Neural cell (in vitro differentiated cells): ENCODE measurements at regions not wholly inside any gene's neighbourhood (a gene's known extent, or its start where the extent isn't known, plus 50 kb on each side); places are given as distances from the start of the nearest gene placed in this dataset.

Source experiments
- H2AFZ ChIP-seq: fragments of 200-600, 300-800 bp; sonication (generic), shearing (Covaris generic); 2 replicates; pipeline ENCODE4 v1.6.0; 2014; ENCODE audit warnings: low read depth, mild to moderate bottlenecking, antibody characterized with exemption, low read length, moderate library complexity
- H3F3A ChIP-seq: fragments of 200-600 bp; shearing (Covaris generic); 2 replicates; pipeline ENCODE4 v1.6.1; 2016; ENCODE audit warnings: mild to moderate bottlenecking, moderate library complexity, mixed read lengths, antibody characterized with exemption, low read length; ENCODE audit not compliant: insufficient read depth, poor library complexity, severe bottlenecking
- H3K27ac ChIP-seq: fragments of 200-600, 300-800 bp; sonication (generic), shearing (Covaris generic); 2 replicates; pipeline ENCODE4 v1.5.1; 2014; ENCODE audit warnings: mild to moderate bottlenecking, low read length, moderate library complexity
- H3K27me3 ChIP-seq: fragments of 300-800, 200-600 bp; sonication (generic), shearing (Covaris generic); 2 replicates; pipeline ENCODE4 v1.6.0; 2014; ENCODE audit warnings: mild to moderate bottlenecking, low read depth, low read length, moderate library complexity; ENCODE audit not compliant: insufficient read depth
- H3K36me3 ChIP-seq: fragments of 300-800, 200-600 bp; sonication (generic), shearing (Covaris generic); 2 replicates; pipeline ENCODE4 v1.5.1; 2014; ENCODE audit warnings: mild to moderate bottlenecking, antibody characterized with exemption, low read length, moderate library complexity; ENCODE audit not compliant: insufficient read depth
- H3K4me2 ChIP-seq: fragments of 300-800, 200-600 bp; sonication (generic), shearing (Covaris generic); 2 replicates; pipeline ENCODE4 v1.6.0; 2014; ENCODE audit warnings: mild to moderate bottlenecking, low read length
- H3K4me3 ChIP-seq: fragments of 300-800, 200-600 bp; sonication (generic), shearing (Covaris generic); 2 replicates; pipeline ENCODE4 v1.5.1; 2014; ENCODE audit warnings: mild to moderate bottlenecking, low read length, moderate library complexity
- H3K79me2 ChIP-seq: fragments of 200-600 bp; shearing (Covaris generic); replicated peaks from 2 replicates; pipeline ENCODE4 v1.6.0; 2014; ENCODE audit warnings: mild to moderate bottlenecking, low read length, moderate library complexity; ENCODE audit not compliant: insufficient read depth
- H3K9ac ChIP-seq: fragments of 300-800, 200-600 bp; sonication (generic), shearing (Covaris generic); 2 replicates; pipeline ENCODE4 v1.6.1; 2016; ENCODE audit warnings: mild to moderate bottlenecking, low read length, mixed read lengths
- H3K9me2 ChIP-seq: fragments of 200-600 bp; shearing (Covaris generic); 2 replicates; pipeline ENCODE4 v1.6.1; 2016; ENCODE audit warnings: mild to moderate bottlenecking, low read length, mixed read lengths; ENCODE audit not compliant: insufficient read depth
- H3K9me3 ChIP-seq: fragments of 200-600, 300-800 bp; sonication (generic), shearing (Covaris generic); 2 replicates; pipeline ENCODE4 v1.6.1; 2016; ENCODE audit warnings: mild to moderate bottlenecking, mixed run types, low read length, moderate library complexity, mixed read lengths
- H4K20me1 ChIP-seq: fragments of 200-600 bp; shearing (Covaris generic); 2 replicates; pipeline ENCODE4 v1.6.1; 2016; ENCODE audit warnings: mild to moderate bottlenecking, mixed run types; ENCODE audit not compliant: insufficient read depth
- CTCF ChIP-seq: fragments of 450-650 bp; IDR thresholded peaks from 2 replicates; pipeline ENCODE4 v1.5.1; 2014; ENCODE audit warnings: antibody characterized with exemption, mild to moderate bottlenecking, moderate library complexity; ENCODE audit not compliant: poor library complexity, severe bottlenecking
- EP300 ChIP-seq: fragments of 450-650 bp; conservative IDR thresholded peaks from 2 replicates; pipeline ENCODE4 v1.6.1; 2014; ENCODE audit warnings: antibody characterized with exemption, mild to moderate bottlenecking, moderate library complexity; ENCODE audit not compliant: poor library complexity, severe bottlenecking
- EZH2 ChIP-seq: fragments of 200-600, 300-800 bp; shearing (Covaris generic), sonication (generic); IDR thresholded peaks from 2 replicates; pipeline ENCODE4 v1.6.1; 2014; ENCODE audit warnings: antibody characterized with exemption, low read length, borderline replicate concordance, mild to moderate bottlenecking; ENCODE audit not compliant: insufficient read depth, poor library complexity, severe bottlenecking
- MXI1 ChIP-seq: fragments of 450-650 bp; conservative IDR thresholded peaks from 2 replicates; pipeline ENCODE4 v1.6.1; 2014; ENCODE audit warnings: antibody characterized with exemption, mild to moderate bottlenecking; ENCODE audit not compliant: poor library complexity, severe bottlenecking
- POLR2AphosphoS5 ChIP-seq: IDR thresholded peaks from 2 replicates; pipeline ENCODE4 v1.6.1; 2012
- RAD21 ChIP-seq: fragments of 450-650 bp; conservative IDR thresholded peaks from 2 replicates; pipeline ENCODE4 v1.6.1; 2014; ENCODE audit warnings: antibody characterized with exemption, mild to moderate bottlenecking, moderate library complexity
- REST ChIP-seq: IDR thresholded peaks from 2 replicates; pipeline ENCODE4 v1.6.1; 2012; ENCODE audit warnings: borderline replicate concordance
- SMC3 ChIP-seq: fragments of 450-650 bp; conservative IDR thresholded peaks from 2 replicates; pipeline ENCODE4 v1.6.1; 2014; ENCODE audit warnings: antibody characterized with exemption, mild to moderate bottlenecking, moderate library complexity; ENCODE audit not compliant: poor library complexity
- TAF1 ChIP-seq: IDR thresholded peaks from 2 replicates; pipeline ENCODE4 v1.6.1; 2012; ENCODE audit warnings: low read depth

- Histone ChIP-seq H3K27ac (no peak overlapping the region), H3K36me3 (no peaks in the 10 kb centered on the region), H3K4me3 (no peak overlapping the region), H3F3A (no peaks in the 10 kb centered on the region), H3K9me2 (no peaks in the 10 kb centered on the region), H3K79me2 (no peaks in the 10 kb centered on the region), H3K9me3 (no peaks in the 10 kb centered on the region), H3K27me3 (no peaks in the 10 kb centered on the region), H2AFZ (no peak overlapping the region), H3K9ac (no peak overlapping the region), H3K4me2 (no peak overlapping the region), H4K20me1 (no peaks in the 10 kb centered on the region)
- TF ChIP-seq TAF1: no peak
- no peak for TF ChIP-seq CTCF
- TF ChIP-seq POLR2AphosphoS5: no peak
- TF ChIP-seq SMC3: no peak
- TF ChIP-seq EP300: no peak
- no peak for TF ChIP-seq RAD21
- no peak for TF ChIP-seq EZH2
- TF ChIP-seq REST: no peak
- no peak for TF ChIP-seq MXI1
Observed at GRCh38 chr18:67290421-67290820, 226.1 kb downstream of the DSEL start.

GRCh38 chr18:67285583-67285982 lies 230.9 kb downstream of the DSEL start:
- no peaks in the 10 kb centered on the region for H3K36me3 ChIP-seq
- no peaks in the 10 kb centered on the region for H3K79me2 ChIP-seq
- H2AFZ ChIP-seq: no peak overlapping the region
- no peaks in the 10 kb centered on the region for H3K9me2 ChIP-seq
- H3K4me3 ChIP-seq: no peak overlapping the region
- H3K9me3 ChIP-seq: no peaks in the 10 kb centered on the region
- H3K9ac ChIP-seq: no peak overlapping the region
- no peaks in the 10 kb centered on the region for H3K27me3 ChIP-seq
- TF ChIP-seq TAF1 (no peak), RAD21 (no peak), POLR2AphosphoS5 (no peak), EP300 (no peak), CTCF (no peak), MXI1 (no peak), EZH2 (no peak), REST (no peak), SMC3 (no peak)
- H3K4me2 ChIP-seq: no peak overlapping the region
- no peaks in the 10 kb centered on the region for H3F3A ChIP-seq
- no peak overlapping the region for H3K27ac ChIP-seq
- no peaks in the 10 kb centered on the region for H4K20me1 ChIP-seq
